GM10248 (cell line): ENCODE measurements at regions not wholly inside any gene's neighbourhood (a gene's known extent, or its start where the extent isn't known, plus 50 kb on each side); places are given as distances from the start of the nearest gene placed in this dataset.

Experiments used
- CTCF ChIA-PET: fragments of 300-600 bp; sonication (Branson Sonifier 250); formaldehyde crosslinking; extraction: SDS; loops from one replicate; lab custom pipeline; 2021; ENCODE audit warnings: antibody characterized with exemption; lab: Yijun Ruan, JAX
- POLR2A ChIA-PET: fragments of 350-650 bp; sonication (Branson Sonifier 250); formaldehyde crosslinking; extraction: SDS; loops from one replicate; lab custom pipeline; 2020; ENCODE audit warnings: antibody characterized with exemption; lab: Yijun Ruan, JAX
- DNase-seq: peaks from one replicate; pipeline ENCODE4 v3.0.0; 2012; ENCODE audit errors: extremely low spot score
- TF ChIP-seq, protein P1 (sequence below): IDR thresholded peaks from 2 replicates; pipeline ENCODE4 v1.5.1; 2012; ENCODE audit warnings: mild to moderate bottlenecking, low read depth; ENCODE audit errors: extremely low read depth, missing control alignments, control extremely low read depth

DNA sequence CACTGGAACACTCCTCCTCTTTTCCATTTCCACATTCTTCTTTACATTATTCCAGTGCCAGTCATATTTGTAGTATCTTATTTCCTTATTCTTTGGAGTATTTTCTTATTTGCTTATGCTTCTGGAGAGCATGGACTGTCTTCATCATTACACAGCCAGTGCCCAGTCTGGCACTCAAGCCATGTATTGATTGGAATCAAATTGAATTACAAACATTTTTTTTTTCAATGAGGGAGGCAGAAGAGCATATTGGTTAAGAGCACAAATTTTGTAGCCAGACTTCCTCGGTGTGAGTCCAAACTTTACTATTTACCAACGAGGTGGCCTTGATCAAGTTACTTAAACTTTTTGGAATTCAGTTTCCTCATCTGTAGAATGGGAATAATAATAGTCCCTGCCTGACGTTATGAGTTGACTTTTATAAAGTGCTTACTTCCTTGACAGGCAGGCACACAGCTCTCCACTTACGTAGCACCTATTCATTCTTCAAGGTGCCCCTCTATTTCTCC, 186.6 kb upstream of the BCL6 start:
- DNase-seq = no peak
- CTCF ChIA-PET = no interaction called here
- TF ChIP-seq, protein P1, sequence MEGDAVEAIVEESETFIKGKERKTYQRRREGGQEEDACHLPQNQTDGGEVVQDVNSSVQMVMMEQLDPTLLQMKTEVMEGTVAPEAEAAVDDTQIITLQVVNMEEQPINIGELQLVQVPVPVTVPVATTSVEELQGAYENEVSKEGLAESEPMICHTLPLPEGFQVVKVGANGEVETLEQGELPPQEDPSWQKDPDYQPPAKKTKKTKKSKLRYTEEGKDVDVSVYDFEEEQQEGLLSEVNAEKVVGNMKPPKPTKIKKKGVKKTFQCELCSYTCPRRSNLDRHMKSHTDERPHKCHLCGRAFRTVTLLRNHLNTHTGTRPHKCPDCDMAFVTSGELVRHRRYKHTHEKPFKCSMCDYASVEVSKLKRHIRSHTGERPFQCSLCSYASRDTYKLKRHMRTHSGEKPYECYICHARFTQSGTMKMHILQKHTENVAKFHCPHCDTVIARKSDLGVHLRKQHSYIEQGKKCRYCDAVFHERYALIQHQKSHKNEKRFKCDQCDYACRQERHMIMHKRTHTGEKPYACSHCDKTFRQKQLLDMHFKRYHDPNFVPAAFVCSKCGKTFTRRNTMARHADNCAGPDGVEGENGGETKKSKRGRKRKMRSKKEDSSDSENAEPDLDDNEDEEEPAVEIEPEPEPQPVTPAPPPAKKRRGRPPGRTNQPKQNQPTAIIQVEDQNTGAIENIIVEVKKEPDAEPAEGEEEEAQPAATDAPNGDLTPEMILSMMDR = no peak
- POLR2A ChIA-PET = no interaction called here

DNA sequence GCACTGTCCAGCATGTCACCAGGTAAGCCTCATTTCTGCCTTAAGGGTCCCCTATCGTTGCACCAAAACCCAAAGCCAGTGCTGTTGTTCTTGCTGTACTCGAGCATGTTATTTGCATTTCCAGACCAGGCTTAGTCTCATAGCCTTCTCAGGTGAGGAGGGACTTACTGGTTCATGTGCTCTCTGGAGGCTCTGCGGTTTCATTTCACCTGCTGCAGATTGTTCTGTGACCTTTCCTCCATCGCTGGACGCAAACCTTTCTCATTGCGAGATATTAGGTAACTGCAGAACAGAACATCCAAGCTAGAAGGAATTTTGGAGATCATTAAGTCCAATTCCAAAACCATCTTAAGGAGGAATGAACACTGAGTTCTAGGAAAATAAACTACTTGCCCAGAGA, 187.3 kb upstream of the BCL6 start:
- ChIA-PET POLR2A (no interaction called here), CTCF (interaction anchor here (1.4 kb wide), 1 partner anchor 192 kb away, joined by 5 read pairs; no protein-coding TSS in a partner anchor)
- DNase-seq = no peak
- TF ChIP-seq, protein P1 = no peak

DNA sequence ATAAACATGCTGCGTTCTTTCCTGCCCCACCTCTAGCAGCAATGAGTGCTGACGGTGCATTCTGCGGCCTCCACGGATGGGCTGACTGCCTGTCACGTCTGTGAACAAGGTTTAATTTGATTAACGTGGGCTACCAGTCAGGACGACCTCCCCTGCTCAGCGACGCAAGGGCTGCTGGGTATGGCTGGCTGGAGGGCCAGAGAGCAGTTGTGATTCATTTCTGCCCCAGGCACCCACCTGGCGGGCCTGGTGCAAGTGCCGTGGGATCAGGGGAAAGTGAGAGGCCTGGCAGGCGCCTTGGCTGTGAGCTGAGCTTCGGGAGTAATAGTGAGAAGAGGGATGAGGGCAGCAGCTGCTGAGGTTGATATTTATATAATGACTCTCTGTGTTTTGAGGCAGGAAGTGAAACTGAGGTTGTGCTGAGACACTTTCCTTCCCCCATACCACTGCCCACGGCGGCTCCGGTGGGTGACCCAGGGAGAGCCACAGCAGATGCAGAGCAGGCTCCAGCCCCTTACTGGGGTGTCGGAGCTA, 190.4 kb upstream of the BCL6 start:
- ChIA-PET POLR2A (no interaction called here), CTCF (interaction anchor here (0.9 kb wide), 1 partner anchor 195 kb away, joined by 3 read pairs; no protein-coding TSS in a partner anchor)
- peak; percentile 67 for DNase-seq
- TF ChIP-seq, protein P1 = no peak

DNA sequence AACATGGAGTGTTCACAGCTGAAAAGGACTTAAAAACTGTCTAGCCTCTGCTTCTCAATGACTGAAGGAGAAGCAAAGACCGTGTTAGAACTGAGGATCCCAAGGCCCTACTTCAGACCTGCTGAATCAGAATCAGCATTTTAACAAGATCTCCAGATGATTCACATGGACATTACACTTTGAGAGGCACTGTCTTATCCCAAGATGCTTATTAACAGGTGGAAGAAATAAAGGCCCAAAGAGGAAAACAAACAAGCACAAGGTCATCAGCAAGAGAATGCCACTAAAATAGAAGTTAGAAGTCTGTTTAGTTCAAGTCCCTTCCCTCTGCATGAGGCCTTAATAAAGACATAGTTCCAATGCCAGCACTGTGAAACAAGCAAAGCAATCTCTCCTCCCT, 191.4 kb upstream of the BCL6 start:
- no peak for DNase-seq
- ChIA-PET CTCF (interaction anchor here (1.6 kb wide), 1 partner anchor 13 kb away, joined by 4 read pairs; no protein-coding TSS in a partner anchor), POLR2A (no interaction called here)
- TF ChIP-seq, protein P1 = no peak

DNA sequence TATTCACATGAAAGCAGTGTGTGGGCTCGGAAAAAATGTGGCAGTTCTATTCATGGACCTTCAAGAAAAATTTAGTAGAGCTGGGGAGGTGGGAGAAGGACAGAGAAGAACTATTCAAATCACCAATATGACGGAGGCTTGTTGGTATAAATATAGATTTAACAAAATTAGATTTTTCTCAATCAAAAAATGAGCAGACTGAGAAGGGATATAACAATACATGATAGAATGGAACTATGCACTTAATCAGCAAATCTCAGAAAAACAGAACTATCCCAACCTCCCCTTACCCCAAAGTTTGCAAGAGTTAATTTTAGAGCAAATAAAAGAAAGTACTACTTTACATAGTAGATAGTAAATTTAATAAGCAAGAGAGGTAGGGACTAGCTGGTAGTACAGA, 194.6 kb upstream of the BCL6 start:
- no peak for DNase-seq
- POLR2A ChIA-PET = no interaction called here
- CTCF ChIA-PET = interaction anchor here (0.6 to 2.0 kb wide), 6 partner anchors 11 to 199 kb away, joined by 3 to 9 read pairs (median 4); partner anchors contain the start of gene BCL6
- TF ChIP-seq, protein P1 = no peak

DNA sequence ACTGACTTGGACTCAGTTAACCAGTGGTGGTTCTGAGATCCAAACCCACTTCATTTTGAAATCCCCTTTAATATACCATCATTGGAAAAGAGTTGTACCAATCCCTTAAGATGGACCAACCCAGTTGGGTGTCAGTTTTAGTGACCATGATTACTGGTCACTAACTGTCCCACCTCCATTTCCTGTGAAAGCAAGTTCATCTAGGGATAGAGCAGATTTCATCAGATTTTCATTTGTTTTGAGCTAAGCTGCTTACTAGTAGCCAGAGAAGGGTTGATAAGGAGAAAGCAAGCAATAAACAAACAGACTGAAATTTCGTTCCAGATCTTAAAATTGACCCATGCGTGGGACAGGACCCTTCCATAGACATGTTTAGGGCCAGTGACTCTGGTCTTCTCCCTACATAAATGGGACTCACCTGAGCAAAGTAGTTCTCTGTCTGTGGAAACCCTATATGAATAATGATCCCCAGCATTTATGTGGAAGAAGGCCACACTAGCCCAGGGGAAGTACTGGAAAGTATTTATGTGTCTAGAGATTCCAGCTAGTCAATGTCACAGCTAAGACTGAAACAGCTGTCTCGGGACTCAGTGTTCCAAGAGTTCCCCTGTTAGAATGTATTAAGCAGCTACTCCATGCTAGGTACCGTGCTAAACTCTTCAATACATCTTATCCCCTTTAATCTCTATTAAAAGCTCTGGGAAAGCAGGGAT, 196.0 kb upstream of the BCL6 start:
- ChIA-PET POLR2A (no interaction called here), CTCF (interaction anchor here (0.8 to 1.6 kb wide), 4 partner anchors 12 to 1014 kb away, joined by 3 to 4 read pairs (median 4); partner anchors contain the start of gene BCL6)
- TF ChIP-seq, protein P1 = no peak
- no peak for DNase-seq
